MM.1S (cell line): ENCODE measurements at regions not wholly inside any gene's neighbourhood (a gene's known extent, or its start where the extent isn't known, plus 50 kb on each side); places are given as distances from the start of the nearest gene placed in this dataset.

Experiments used
- EZH2phosphoT487 ChIP-seq: fragments of 300-600 bp; sonication (generic); IDR thresholded peaks from 2 replicates; pipeline ENCODE4 v1.6.1; 2018; ENCODE audit warnings: antibody characterized with exemption, low read length
- TF ChIP-seq, protein P1 (sequence below): fragments of 300-600 bp; sonication (generic); IDR thresholded peaks from 2 replicates; pipeline ENCODE4 v1.5.1; 2016; ENCODE audit warnings: antibody characterized with exemption, low read length, mixed read lengths

DNA sequence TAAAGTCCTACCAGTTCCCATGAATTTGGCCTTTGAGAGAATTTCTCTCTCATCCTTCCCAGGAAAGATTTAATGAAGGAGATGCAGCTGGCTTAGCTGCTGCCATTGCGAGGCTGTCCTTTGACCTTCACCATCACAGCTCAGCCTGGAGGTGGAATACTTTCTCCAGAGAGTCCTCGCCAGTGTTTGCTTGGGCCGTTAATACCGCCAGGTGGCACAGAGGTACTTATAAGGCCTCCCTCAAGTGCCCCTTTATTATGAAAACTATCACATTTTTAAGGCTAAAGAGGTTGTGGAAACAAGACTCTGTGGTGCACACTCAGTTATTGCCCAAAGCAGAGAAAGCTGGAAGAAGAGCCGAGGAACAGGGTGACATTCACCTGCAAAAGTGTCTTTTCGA, 330.6 kb downstream of the CCSER2 start:
- TF ChIP-seq, protein P1, sequence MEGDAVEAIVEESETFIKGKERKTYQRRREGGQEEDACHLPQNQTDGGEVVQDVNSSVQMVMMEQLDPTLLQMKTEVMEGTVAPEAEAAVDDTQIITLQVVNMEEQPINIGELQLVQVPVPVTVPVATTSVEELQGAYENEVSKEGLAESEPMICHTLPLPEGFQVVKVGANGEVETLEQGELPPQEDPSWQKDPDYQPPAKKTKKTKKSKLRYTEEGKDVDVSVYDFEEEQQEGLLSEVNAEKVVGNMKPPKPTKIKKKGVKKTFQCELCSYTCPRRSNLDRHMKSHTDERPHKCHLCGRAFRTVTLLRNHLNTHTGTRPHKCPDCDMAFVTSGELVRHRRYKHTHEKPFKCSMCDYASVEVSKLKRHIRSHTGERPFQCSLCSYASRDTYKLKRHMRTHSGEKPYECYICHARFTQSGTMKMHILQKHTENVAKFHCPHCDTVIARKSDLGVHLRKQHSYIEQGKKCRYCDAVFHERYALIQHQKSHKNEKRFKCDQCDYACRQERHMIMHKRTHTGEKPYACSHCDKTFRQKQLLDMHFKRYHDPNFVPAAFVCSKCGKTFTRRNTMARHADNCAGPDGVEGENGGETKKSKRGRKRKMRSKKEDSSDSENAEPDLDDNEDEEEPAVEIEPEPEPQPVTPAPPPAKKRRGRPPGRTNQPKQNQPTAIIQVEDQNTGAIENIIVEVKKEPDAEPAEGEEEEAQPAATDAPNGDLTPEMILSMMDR, result no peak
- no peak for TF ChIP-seq EZH2phosphoT487
